ENCODE measurements at regions not wholly inside any gene's neighbourhood (a gene's known extent, or its start where the extent isn't known, plus 50 kb on each side); places are given as distances from the start of the nearest gene placed in this dataset.

DNA sequence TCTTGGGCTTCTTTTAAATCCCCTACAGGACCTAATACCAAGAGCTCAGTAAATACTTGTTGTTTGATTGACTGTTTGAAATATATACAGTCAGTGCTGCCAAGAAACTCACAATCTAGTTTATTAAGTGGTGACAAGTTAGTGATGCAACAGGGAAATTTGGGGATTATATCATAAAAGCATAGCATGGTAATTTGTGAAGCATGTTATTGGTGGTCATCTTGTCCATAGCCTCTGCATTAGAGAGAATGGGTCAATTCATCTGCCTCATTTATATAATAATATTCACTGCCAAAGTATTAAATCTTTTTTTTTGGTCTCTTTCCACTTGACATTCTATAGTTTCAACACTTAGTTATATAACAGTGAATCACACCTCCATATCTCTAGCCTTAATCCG, 138.2 kb upstream of the SPAG17 start:
- no peaks in the 10 kb centered on the region for H3K36me3 ChIP-seq (ENCODE audit: control insufficient read depth in 4 of 4, insufficient read depth in 4 of 4, low read length in 4 of 4)
- WGBS, 2 donors = 0% methylated on average over 1 of the region's 1 CpG

DNA sequence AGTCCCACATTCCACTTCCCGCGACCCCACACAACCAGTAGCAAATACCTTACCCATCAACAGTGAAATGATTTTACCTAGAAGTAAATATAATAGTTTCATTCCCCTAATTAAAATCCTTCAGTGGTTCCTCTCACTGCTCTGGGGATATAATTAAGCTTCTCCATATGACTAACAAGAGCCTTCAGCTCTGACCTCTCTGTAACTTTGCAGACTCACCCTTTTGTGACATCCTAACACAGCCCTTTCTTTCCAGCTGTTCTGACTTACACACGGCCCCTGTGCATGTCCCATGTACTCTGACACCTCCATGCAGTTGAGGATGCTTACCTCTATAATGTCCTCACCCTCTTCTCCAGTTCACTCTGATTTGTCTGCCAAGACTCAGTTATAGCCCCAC, 137.3 kb upstream of the SPAG17 start:
- H3K27ac ChIP-seq (ENCODE audit: low read depth in 1 of 2, low read length in 1 of 2) = no peak overlapping the region
- 61 to 73% methylated on average over 3 of the region's 3 CpGs for WGBS, 2 donors
- peaks cover 0 to 21% (median 0%) of the 10 kb centered on the region in 5 donors for H3K4me1 ChIP-seq (ENCODE audit: control insufficient read depth in 5 of 5, insufficient read depth in 5 of 5, low read length in 5 of 5)
- H3K9ac ChIP-seq (ENCODE audit: insufficient read depth in 1 of 2, low read length in 2 of 2) = no peak overlapping the region
- no peaks in the 10 kb centered on the region for H3K27me3 ChIP-seq (ENCODE audit: control insufficient read depth in 3 of 3, insufficient read depth in 3 of 3, low read length in 2 of 3)
- H3K9me3 ChIP-seq (ENCODE audit: control insufficient read depth in 4 of 4, insufficient read depth in 3 of 4, low read length in 3 of 4) = no peaks in the 10 kb centered on the region
- TF ChIP-seq CTCF (IDR thresholded peaks at IDR 0.05; ENCODE audit: control extremely low read depth, extremely low read depth) = no peak
- ATAC-seq (ENCODE audit: insufficient read depth, low FRiP score) (no peak), DNase-seq (peak in 1 of 3 donors; percentile 8)
- no peak overlapping the region for H3K4me3 ChIP-seq
- no peaks in the 10 kb centered on the region for H3K36me3 ChIP-seq (ENCODE audit: control insufficient read depth in 4 of 4, insufficient read depth in 4 of 4, low read length in 4 of 4)

More for the DNA sequence above, 138.2 kb upstream of the SPAG17 start:
- H3K9ac ChIP-seq (ENCODE audit: insufficient read depth in 1 of 2, low read length in 2 of 2) = no peak overlapping the region
- no peak for TF ChIP-seq CTCF (IDR thresholded peaks at IDR 0.05; ENCODE audit: control extremely low read depth, extremely low read depth)
- H3K27ac ChIP-seq (ENCODE audit: low read depth in 1 of 2, low read length in 1 of 2) = no peak overlapping the region
- peak in 1 of 3 donors; percentile 32 for DNase-seq
- ATAC-seq (ENCODE audit: insufficient read depth, low FRiP score) = no peak
- peaks cover 0 to 15% (median 0%) of the 10 kb centered on the region in 5 donors for H3K4me1 ChIP-seq (ENCODE audit: control insufficient read depth in 5 of 5, insufficient read depth in 5 of 5, low read length in 5 of 5)
- H3K4me3 ChIP-seq = no peak overlapping the region
- no peaks in the 10 kb centered on the region for H3K9me3 ChIP-seq (ENCODE audit: control insufficient read depth in 4 of 4, insufficient read depth in 3 of 4, low read length in 3 of 4)
- H3K27me3 ChIP-seq (ENCODE audit: control insufficient read depth in 3 of 3, insufficient read depth in 3 of 3, low read length in 2 of 3) = no peaks in the 10 kb centered on the region

- no peak for ATAC-seq (ENCODE audit: insufficient read depth, low FRiP score)
- no peak overlapping the region for H3K9ac ChIP-seq (ENCODE audit: insufficient read depth in 1 of 2, low read length in 2 of 2)
- H3K4me1 ChIP-seq (ENCODE audit: control insufficient read depth in 5 of 5, insufficient read depth in 5 of 5, low read length in 5 of 5) = peaks cover 0 to 24% (median 0%) of the 10 kb centered on the region in 5 donors
- no peak overlapping the region for H3K27ac ChIP-seq (ENCODE audit: low read depth in 1 of 2, low read length in 1 of 2)
- H3K27me3 ChIP-seq (ENCODE audit: control insufficient read depth in 3 of 3, insufficient read depth in 3 of 3, low read length in 2 of 3) = no peaks in the 10 kb centered on the region
- no peaks in the 10 kb centered on the region for H3K36me3 ChIP-seq (ENCODE audit: control insufficient read depth in 4 of 4, insufficient read depth in 4 of 4, low read length in 4 of 4)
- 50 to 66% methylated on average over 6 of the region's 6 CpGs for WGBS, 2 donors
- no peak for TF ChIP-seq CTCF (IDR thresholded peaks at IDR 0.05; ENCODE audit: control extremely low read depth, extremely low read depth)
- peak in 1 of 3 donors; percentile 3 for DNase-seq
- H3K4me3 ChIP-seq = no peak overlapping the region
- no peaks in the 10 kb centered on the region for H3K9me3 ChIP-seq (ENCODE audit: control insufficient read depth in 4 of 4, insufficient read depth in 3 of 4, low read length in 3 of 4)
These were observed 136.8 kb upstream of the SPAG17 start for GRCh38 chr1:118321840-118322239.

All from lung (tissue), 11 donors.